K562 (cell line): ENCODE measurements at regions not wholly inside any gene's neighbourhood (a gene's known extent, or its start where the extent isn't known, plus 50 kb on each side); places are given as distances from the start of the nearest gene placed in this dataset.

ENCODE experiments used
- ATAC-seq: fragments of 200-7000 bp; cut with Tn5 transposase; 3 replicates; pipeline ENCODE4 v1.9.1; 2020; ENCODE audit warnings: moderate library complexity
- BruUV-seq: library from RNA; stranded (reverse); fragments of 400-500 nt; replicated peaks from 2 replicates; lab custom pipeline; 2021; lab: Mats Ljungman, UMichigan
- CTCF ChIA-PET: fragments of 300-600 bp; formaldehyde crosslinking; extraction: SDS; loops from one replicate; lab custom pipeline; 2021; ENCODE audit warnings: low intra/inter-chr PET ratio; lab: Yijun Ruan, JAX
- POLR2A ChIA-PET: fragments of 300-600, 350-650 bp; sonication (Branson Sonifier 250); formaldehyde crosslinking; extraction: SDS; loops from one replicate; lab custom pipeline; 2021; ENCODE audit warnings: antibody characterized with exemption, inconsistent platforms; lab: Yijun Ruan, JAX
- DNase-seq, 4 experiments: peaks; one replicate each; pipeline versions ENCODE4 v3.0.0 to v3.0.0-alpha.2; 2011 to 2018; ENCODE audit warnings: low spot score in 3 of 4, mixed read lengths in 3 of 4; ENCODE audit errors: extremely low read depth in 1 of 4
- FAIRE-seq: peaks from 2 replicates; lab custom pipeline; 2011; peaks lifted over from hg19 to GRCh38; lab: Jason Lieb, UNC
- H2AFZ ChIP-seq: 2 replicates; pipeline ENCODE4 v1.6.0; 2011; ENCODE audit warnings: low read depth, low read length, control low read depth, inconsistent platforms
- H3K27ac ChIP-seq: fragments of 200-600 bp; 3 replicates; pipeline ENCODE4 v1.8.0; 2011; ENCODE audit warnings: low read depth, mild to moderate bottlenecking, control low read depth, inconsistent platforms, low read length, moderate library complexity, mixed read lengths; ENCODE audit errors: extremely low read depth
- H3K27me3 ChIP-seq, 2 experiments: fragments of 300-600 bp in 1 of 2; 2 replicates in 1 of 2; 3 replicates in 1 of 2; pipeline versions ENCODE4 v1.6.0 to v1.8.0; 2011; ENCODE audit warnings: inconsistent platforms in 2 of 2, low read length in 2 of 2, mild to moderate bottlenecking in 1 of 2, mixed read lengths in 1 of 2, moderate library complexity in 1 of 2; ENCODE audit not compliant: control insufficient read depth in 2 of 2, insufficient read depth in 2 of 2
- H3K36me3 ChIP-seq: fragments of 300-600 bp; 3 replicates; pipeline ENCODE4 v1.8.0; 2011; ENCODE audit warnings: mild to moderate bottlenecking, low read length, inconsistent platforms; ENCODE audit not compliant: control insufficient read depth, insufficient read depth
- H3K4me1 ChIP-seq, 2 experiments: fragments of 200-600 bp in 1 of 2; replicated peaks in 1 of 2; 2 replicates in 1 of 2; 3 replicates in 1 of 2; pipeline versions ENCODE4 v1.5.1 to v1.8.0; 2011; ENCODE audit warnings: inconsistent platforms in 2 of 2, low read length in 2 of 2, mild to moderate bottlenecking in 1 of 2, mixed read lengths in 1 of 2, moderate library complexity in 1 of 2; ENCODE audit not compliant: control insufficient read depth in 2 of 2, insufficient read depth in 2 of 2
- H3K4me2 ChIP-seq: 2 replicates; pipeline ENCODE4 v1.6.1; 2011; ENCODE audit warnings: low read length, control low read depth, inconsistent platforms, mixed read lengths; ENCODE audit not compliant: insufficient read depth
- H3K4me3 ChIP-seq: fragments of 200-600 bp; sonication (generic), shearing (Covaris generic); 2 replicates; pipeline ENCODE4 v1.5.1; 2016; ENCODE audit warnings: control low read depth, inconsistent platforms
- H3K79me2 ChIP-seq: fragments of 200-600 bp; 3 replicates; pipeline ENCODE4 v1.8.0; 2011; ENCODE audit warnings: low read length, inconsistent platforms; ENCODE audit not compliant: control insufficient read depth, insufficient read depth
- H3K9ac ChIP-seq, 2 experiments: 2 replicates each; pipeline versions ENCODE4 v1.6.0 to v1.6.1; 2011; ENCODE audit warnings: low read depth in 2 of 2, low read length in 2 of 2, control low read depth in 1 of 2, inconsistent platforms in 1 of 2, mild to moderate bottlenecking in 1 of 2, mixed read lengths in 1 of 2; ENCODE audit not compliant: insufficient read depth in 1 of 2
- H3K9me1 ChIP-seq: one replicate; pipeline ENCODE4 v1.6.0; 2011; ENCODE audit warnings: inconsistent platforms, mild to moderate bottlenecking, low read length, moderate library complexity; ENCODE audit not compliant: control insufficient read depth, insufficient read depth
- H3K9me3 ChIP-seq: replicated peaks from 2 replicates; pipeline ENCODE4 v1.5.1; 2011; ENCODE audit warnings: low read depth, low read length, inconsistent platforms; ENCODE audit not compliant: control insufficient read depth, insufficient read depth
- H4K20me1 ChIP-seq: replicated peaks from 2 replicates; pipeline ENCODE4 v1.6.1; 2011; ENCODE audit warnings: low read length, inconsistent platforms, mixed read lengths; ENCODE audit not compliant: control insufficient read depth, insufficient read depth
- ARID2 ChIP-seq: fragments of 450-650 bp; IDR thresholded peaks from 2 replicates; pipeline ENCODE4 v1.6.1; 2017; ENCODE audit warnings: antibody characterized with exemption, mild to moderate bottlenecking
- BACH1 ChIP-seq: fragments of 200-800 bp; sonication (Bioruptor generic); IDR thresholded peaks from 2 replicates; pipeline ENCODE4 v1.6.1; 2016; ENCODE audit warnings: missing genetic modification characterization, missing compliant biosample characterization
- CHCHD3 ChIP-seq: fragments of 250-450 bp; sonication (Bioruptor Pico); IDR thresholded peaks from 2 replicates; pipeline ENCODE4 v2.1.2; 2022; ENCODE audit warnings: mild to moderate bottlenecking
- HDAC6 ChIP-seq: IDR thresholded peaks from 2 replicates; pipeline ENCODE4 v1.6.1; 2012; ENCODE audit warnings: low read depth, mild to moderate bottlenecking, control low read depth, inconsistent platforms, low read length, moderate library complexity
- KAT8 ChIP-seq: fragments of 450-650 bp; IDR thresholded peaks from 2 replicates; pipeline ENCODE4 v1.6.1; 2016; ENCODE audit warnings: low read depth, mild to moderate bottlenecking
- NR4A1 ChIP-seq, 2 experiments: fragments of 250-450 bp in 1 of 2; fragments of 450-650 bp in 1 of 2; sonication (Bioruptor Pico) in 1 of 2; IDR thresholded peaks; 2 replicates each; pipeline versions ENCODE4 v1.4.0 to v1.6.1; 2016 to 2020; ENCODE audit warnings: mild to moderate bottlenecking in 2 of 2, missing compliant biosample characterization in 1 of 2, missing genetic modification characterization in 1 of 2, moderate library complexity in 1 of 2
- PYGO2 ChIP-seq: fragments of 450-650 bp; IDR thresholded peaks from 2 replicates; pipeline ENCODE4 v1.6.1; 2016; ENCODE audit warnings: mild to moderate bottlenecking, missing genetic modification characterization, moderate library complexity, missing compliant biosample characterization
- RB1 ChIP-seq: fragments of 450-650 bp; IDR thresholded peaks from 2 replicates; pipeline ENCODE4 v1.6.1; 2017; ENCODE audit warnings: low read depth, mild to moderate bottlenecking
- RFX5 ChIP-seq: IDR thresholded peaks from 2 replicates; pipeline ENCODE4 v1.6.1; 2011; ENCODE audit warnings: low read depth, mild to moderate bottlenecking, improper control_type of control experiment, low read length
- TBP ChIP-seq: optimal IDR thresholded peaks from 2 replicates; pipeline ENCODE3; 2011; ENCODE audit warnings: low read depth, low read length, improper control_type of control experiment
- WHSC1 ChIP-seq: IDR thresholded peaks from one replicate; pipeline ENCODE4 v1.6.1; 2012; ENCODE audit warnings: low read length, control low read depth, inconsistent platforms
- ZNF384 ChIP-seq: IDR thresholded peaks from 2 replicates; pipeline ENCODE4 v1.6.1; 2012; ENCODE audit warnings: low read depth, low read length, improper control_type of control experiment
- ZNF695 ChIP-seq: fragments of 450-650 bp; formaldehyde crosslinking; IDR thresholded peaks from 2 replicates; pipeline ENCODE4 v1.4.0; 2020; ENCODE audit warnings: mild to moderate bottlenecking, moderate library complexity
- ZNF766 ChIP-seq: fragments of 200-800 bp; sonication (Bioruptor generic); conservative IDR thresholded peaks from 2 replicates; pipeline ENCODE4 v1.6.1; 2016; ENCODE audit warnings: missing genetic modification characterization, missing compliant biosample characterization
- WGBS: fragments of 100-300 bp; shearing (Covaris generic); methylation state at CpG from one replicate; pipeline ENCODE4 v1.1.6; 2016; ENCODE audit warnings: low coverage, mixed read lengths; ENCODE audit not compliant: insufficient coverage; ENCODE audit errors: missing lambda C conversion rate; 5-methylcytosine and 5-hydroxymethylcytosine counted together
- in situ Hi-C: fragments of 300-500 bp; cut with MboI; formaldehyde crosslinking; loops from 4 replicates; pipeline ENCODE4 v1.15.0; 2018; ENCODE audit warnings: inconsistent platforms, mixed read lengths
- intact Hi-C: fragments of 100-400 bp; cut with micrococcal nuclease; formaldehyde crosslinking; loops from 2 replicates; pipeline ENCODE4 v1.14.2; 2022
- TF ChIP-seq, protein P1 (sequence below): fragments of 450-650 bp; IDR thresholded peaks from one replicate; pipeline ENCODE4 v1.6.1; 2018; ENCODE audit warnings: mild to moderate bottlenecking, moderate library complexity; ENCODE audit not compliant: partially characterized antibody
- TF ChIP-seq, protein P2 (sequence below): sonication (generic); formaldehyde crosslinking; IDR thresholded peaks from 2 replicates; pipeline ENCODE4 v1.8.0; 2022; ENCODE audit warnings: missing genetic modification reagents, mild to moderate bottlenecking, moderate library complexity, borderline replicate concordance
- TF ChIP-seq, protein P3 (sequence below): sonication (generic); formaldehyde crosslinking; IDR thresholded peaks from 2 replicates; pipeline ENCODE4 v1.8.1; 2023; ENCODE audit warnings: mild to moderate bottlenecking, missing genetic modification reagents, moderate library complexity

DNA sequence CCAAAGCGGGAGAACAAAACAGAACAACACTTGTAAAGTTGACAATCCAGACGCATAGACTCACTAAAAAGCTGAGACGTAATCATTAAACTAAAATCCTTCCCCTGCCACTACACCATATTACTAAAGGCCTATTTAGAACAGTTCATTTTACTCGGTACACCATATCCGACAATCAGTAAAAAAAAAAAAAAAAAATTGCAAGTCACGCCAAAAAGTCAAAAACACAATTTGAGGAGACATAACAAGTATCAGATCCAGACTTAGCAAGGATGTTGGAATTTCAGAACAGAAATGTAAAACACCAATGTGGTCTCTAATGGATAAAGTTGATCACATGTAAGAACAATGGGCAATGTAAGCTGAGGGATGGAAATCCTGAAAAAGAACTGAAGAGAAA, 1899.4 kb downstream of the STIM2 start:
- no peak for ATAC-seq
- Histone ChIP-seq H3K27me3 (no peaks in the 10 kb centered on the region), H3K36me3 (no peaks in the 10 kb centered on the region), H3K4me1 (no peaks in the 10 kb centered on the region), H3K4me2 (no peak overlapping the region), H3K79me2 (no peaks in the 10 kb centered on the region), H3K9ac (no peak overlapping the region), H4K20me1 (no peaks in the 10 kb centered on the region), H3K9me1 (no peaks in the 10 kb centered on the region), H3K27ac (no peak overlapping the region), H3K9me3 (no peaks in the 10 kb centered on the region; the same call in none of the 2 replicates), H3K4me3 (no peak overlapping the region), H2AFZ (no peak overlapping the region)
- FAIRE-seq, result no peak
- ChIA-PET CTCF (no interaction called here), POLR2A (no interaction called here)
- intact Hi-C loops, result no loop called here
- BruUV-seq, result no TSS peak
- no peak for DNase-seq
- TF ChIP-seq PYGO2 (tag) (no peak), HDAC6 (no peak), CHCHD3 (CRISPR knock-in tag) (no peak), NR4A1 (CRISPR knock-in tag; IDR thresholded peaks at IDR 0.05) (no peak), NR4A1 (tag; IDR thresholded peaks at IDR 0.05) (no peak), WHSC1 (no peak), TBP (no peak), BACH1 (no peak), RB1 (no peak), ZNF384 (no peak), ARID2 (no peak), ZNF695 (CRISPR knock-in tag) (no peak), KAT8 (no peak), RFX5 (no peak), ZNF766 (CRISPR knock-in tag) (no peak)
- TF ChIP-seq, protein P1, sequence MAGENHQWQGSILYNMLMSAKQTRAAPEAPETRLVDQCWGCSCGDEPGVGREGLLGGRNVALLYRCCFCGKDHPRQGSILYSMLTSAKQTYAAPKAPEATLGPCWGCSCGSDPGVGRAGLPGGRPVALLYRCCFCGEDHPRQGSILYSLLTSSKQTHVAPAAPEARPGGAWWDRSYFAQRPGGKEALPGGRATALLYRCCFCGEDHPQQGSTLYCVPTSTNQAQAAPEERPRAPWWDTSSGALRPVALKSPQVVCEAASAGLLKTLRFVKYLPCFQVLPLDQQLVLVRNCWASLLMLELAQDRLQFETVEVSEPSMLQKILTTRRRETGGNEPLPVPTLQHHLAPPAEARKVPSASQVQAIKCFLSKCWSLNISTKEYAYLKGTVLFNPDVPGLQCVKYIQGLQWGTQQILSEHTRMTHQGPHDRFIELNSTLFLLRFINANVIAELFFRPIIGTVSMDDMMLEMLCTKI, result no peak
- TF ChIP-seq, protein P2, sequence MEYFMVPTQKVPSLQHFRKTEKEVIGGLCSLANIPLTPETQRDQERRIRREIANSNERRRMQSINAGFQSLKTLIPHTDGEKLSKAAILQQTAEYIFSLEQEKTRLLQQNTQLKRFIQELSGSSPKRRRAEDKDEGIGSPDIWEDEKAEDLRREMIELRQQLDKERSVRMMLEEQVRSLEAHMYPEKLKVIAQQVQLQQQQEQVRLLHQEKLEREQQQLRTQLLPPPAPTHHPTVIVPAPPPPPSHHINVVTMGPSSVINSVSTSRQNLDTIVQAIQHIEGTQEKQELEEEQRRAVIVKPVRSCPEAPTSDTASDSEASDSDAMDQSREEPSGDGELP (CRISPR knock-in tag), result no peak
- TF ChIP-seq, protein P3, sequence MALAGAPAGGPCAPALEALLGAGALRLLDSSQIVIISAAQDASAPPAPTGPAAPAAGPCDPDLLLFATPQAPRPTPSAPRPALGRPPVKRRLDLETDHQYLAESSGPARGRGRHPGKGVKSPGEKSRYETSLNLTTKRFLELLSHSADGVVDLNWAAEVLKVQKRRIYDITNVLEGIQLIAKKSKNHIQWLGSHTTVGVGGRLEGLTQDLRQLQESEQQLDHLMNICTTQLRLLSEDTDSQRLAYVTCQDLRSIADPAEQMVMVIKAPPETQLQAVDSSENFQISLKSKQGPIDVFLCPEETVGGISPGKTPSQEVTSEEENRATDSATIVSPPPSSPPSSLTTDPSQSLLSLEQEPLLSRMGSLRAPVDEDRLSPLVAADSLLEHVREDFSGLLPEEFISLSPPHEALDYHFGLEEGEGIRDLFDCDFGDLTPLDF (CRISPR knock-in tag), result no peak
- WGBS, result under 1% methylated on average over 6 of the region's 6 CpGs
- in situ Hi-C loops, result no loop called here
